HG02678 (cell line): ENCODE measurements at regions not wholly inside any gene's neighbourhood (a gene's known extent, or its start where the extent isn't known, plus 50 kb on each side); places are given as distances from the start of the nearest gene placed in this dataset.

Source experiments
- ATAC-seq: cut with Tn5 transposase; IDR thresholded peaks from one replicate; pipeline ENCODE4 v1.9.1; 2021; ENCODE audit warnings: mild to moderate bottlenecking, moderate library complexity; ENCODE audit not compliant: unreplicated experiment

- no peak for ATAC-seq
These were observed 347.2 kb downstream of the NPHP4 start for GRCh38 chr1:5645135-5645399.

- no peak for ATAC-seq
These were observed 347.7 kb downstream of the NPHP4 start for GRCh38 chr1:5644281-5645134.

- no peak for ATAC-seq
These were observed 348.7 kb downstream of the NPHP4 start for GRCh38 chr1:5643360-5644107.

- ATAC-seq: no peak
These were observed 351.4 kb downstream of the NPHP4 start for GRCh38 chr1:5640845-5641244.

- ATAC-seq: no peak
These were observed 353.0 kb downstream of the NPHP4 start for GRCh38 chr1:5639106-5639722.

GRCh38 chr1:5638582-5638981 is 353.6 kb downstream of the NPHP4 start:
- ATAC-seq: no peak

- no peak for ATAC-seq
These were observed 355.1 kb downstream of the NPHP4 start for GRCh38 chr1:5637171-5637570.

GRCh38 chr1:5634893-5635292 is 357.3 kb downstream of the NPHP4 start:
- ATAC-seq: no peak

- no peak for ATAC-seq
These were observed 359.4 kb downstream of the NPHP4 start for GRCh38 chr1:5632814-5633213.

- no peak for ATAC-seq
These were observed 360.0 kb downstream of the NPHP4 start for GRCh38 chr1:5632224-5632623.

- ATAC-seq: no peak
These were observed 363.8 kb downstream of the NPHP4 start for GRCh38 chr1:5628416-5628815.

- no peak for ATAC-seq
These were observed 368.8 kb downstream of the NPHP4 start for GRCh38 chr1:5623399-5623798.

GRCh38 chr1:5622412-5622811 is 369.8 kb downstream of the NPHP4 start:
- ATAC-seq: no peak

- ATAC-seq: no peak
These were observed 370.5 kb downstream of the NPHP4 start for GRCh38 chr1:5621692-5622091.

GRCh38 chr1:5620997-5621396 is 371.2 kb downstream of the NPHP4 start:
- ATAC-seq: no peak

GRCh38 chr1:5620418-5620817 is 371.8 kb downstream of the NPHP4 start:
- ATAC-seq: no peak

- ATAC-seq: no peak
These were observed 372.8 kb downstream of the NPHP4 start for GRCh38 chr1:5619469-5619868.

- no peak for ATAC-seq
These were observed 374.7 kb downstream of the NPHP4 start for GRCh38 chr1:5617546-5617945.

GRCh38 chr1:5617179-5617520 is 375.1 kb downstream of the NPHP4 start:
- no peak for ATAC-seq

GRCh38 chr1:5616366-5617178 is 375.7 kb downstream of the NPHP4 start:
- ATAC-seq: no peak

GRCh38 chr1:5615076-5615475 is 377.1 kb downstream of the NPHP4 start:
- no peak for ATAC-seq
